Effector memory CD4-positive, alpha-beta T cell (primary cell): ENCODE measurements at regions not wholly inside any gene's neighbourhood (a gene's known extent, or its start where the extent isn't known, plus 50 kb on each side); places are given as distances from the start of the nearest gene placed in this dataset.
A peak's percentile ranks its signal among the peaks of the same experiment; 100 is the strongest.

ENCODE experiments used
- DNase-seq, 3 donors: peaks; one replicate each; pipeline ENCODE4 v3.0.0-alpha.2; 2020
- H3K27ac ChIP-seq: 2 replicates; pipeline ENCODE4 v1.7.0; 2013; ENCODE audit warnings: mild to moderate bottlenecking, low read length, moderate library complexity; ENCODE audit not compliant: insufficient read depth, poor library complexity, severe bottlenecking
- H3K27me3 ChIP-seq: replicated peaks from 2 replicates; pipeline ENCODE4 v1.7.0; 2013; ENCODE audit warnings: mild to moderate bottlenecking, low read length; ENCODE audit not compliant: insufficient read depth, control insufficient read depth, poor library complexity, severe bottlenecking
- H3K36me3 ChIP-seq: 2 replicates; pipeline ENCODE4 v1.7.0; 2013; ENCODE audit warnings: mild to moderate bottlenecking, low read length, moderate library complexity; ENCODE audit not compliant: control insufficient read depth, insufficient read depth
- H3K4me1 ChIP-seq: 2 replicates; pipeline ENCODE4 v1.7.0; 2013; ENCODE audit warnings: low read length, mild to moderate bottlenecking; ENCODE audit not compliant: control insufficient read depth, insufficient read depth, poor library complexity, severe bottlenecking
- H3K4me3 ChIP-seq: 2 replicates; pipeline ENCODE4 v1.7.0; 2013; ENCODE audit warnings: low read length, low read depth, mild to moderate bottlenecking; ENCODE audit not compliant: insufficient read depth, poor library complexity, severe bottlenecking
- H3K9me3 ChIP-seq: 2 replicates; pipeline ENCODE4 v1.7.0; 2013; ENCODE audit warnings: mild to moderate bottlenecking, low read length, moderate library complexity; ENCODE audit not compliant: control insufficient read depth

GRCh38 chr10:33115738-33116719 lies 158.0 kb upstream of the ITGB1 start:
- Histone ChIP-seq H3K27ac (peak overlapping the region; percentile 80), H3K4me3 (peak overlapping the region; percentile 23), H3K36me3 (no peaks in the 10 kb centered on the region), H3K9me3 (no peaks in the 10 kb centered on the region), H3K27me3 (no peaks in the 10 kb centered on the region), H3K4me1 (peaks cover 76% of the 10 kb centered on the region)
- peak in 1 of 3 donors; percentile 29 for DNase-seq

GRCh38 chr10:33114451-33114952 lies 156.5 kb upstream of the ITGB1 start:
- no peak overlapping the region for H3K4me3 ChIP-seq
- H3K4me1 ChIP-seq, result peaks cover 80% of the 10 kb centered on the region
- no peaks in the 10 kb centered on the region for H3K9me3 ChIP-seq
- DNase-seq, result no peak
- H3K27ac ChIP-seq, result peak overlapping the region; percentile 80
- no peaks in the 10 kb centered on the region for H3K36me3 ChIP-seq
- no peaks in the 10 kb centered on the region for H3K27me3 ChIP-seq

GRCh38 chr10:33113466-33113865 lies 155.4 kb upstream of the ITGB1 start:
- peaks cover 83% of the 10 kb centered on the region for H3K4me1 ChIP-seq
- H3K36me3 ChIP-seq, result no peaks in the 10 kb centered on the region
- H3K4me3 ChIP-seq, result peak overlapping the region; percentile 4
- no peak for DNase-seq
- H3K27me3 ChIP-seq, result no peaks in the 10 kb centered on the region
- no peaks in the 10 kb centered on the region for H3K9me3 ChIP-seq
- peak overlapping the region; percentile 80 for H3K27ac ChIP-seq

GRCh38 chr10:33112831-33113455 lies 154.9 kb upstream of the ITGB1 start:
- H3K4me1 ChIP-seq, result peaks cover 83% of the 10 kb centered on the region
- H3K27ac ChIP-seq, result peak overlapping the region; percentile 80

GRCh38 chr10:33111488-33112051 lies 153.5 kb upstream of the ITGB1 start:
- Histone ChIP-seq H3K9me3 (no peaks in the 10 kb centered on the region), H3K36me3 (no peaks in the 10 kb centered on the region), H3K4me1 (peaks cover 75% of the 10 kb centered on the region), H3K4me3 (no peak overlapping the region), H3K27me3 (no peaks in the 10 kb centered on the region), H3K27ac (peak overlapping the region; percentile 74)
- DNase-seq, result no peak

More at GRCh38 chr10:33112831-33113455, 154.9 kb upstream of the ITGB1 start:
- Histone ChIP-seq H3K27me3 (no peaks in the 10 kb centered on the region), H3K36me3 (no peaks in the 10 kb centered on the region), H3K9me3 (no peaks in the 10 kb centered on the region), H3K4me3 (no peak overlapping the region)
- no peak for DNase-seq

- H3K36me3 ChIP-seq, result no peaks in the 10 kb centered on the region
- peaks cover 64% of the 10 kb centered on the region for H3K4me1 ChIP-seq
- DNase-seq, result no peak
- H3K9me3 ChIP-seq, result no peaks in the 10 kb centered on the region
- peak overlapping the region; percentile 74 for H3K27ac ChIP-seq
- no peaks in the 10 kb centered on the region for H3K27me3 ChIP-seq
- H3K4me3 ChIP-seq, result no peak overlapping the region
Observed at GRCh38 chr10:33109788-33110469, 151.9 kb upstream of the ITGB1 start.

- Histone ChIP-seq H3K27me3 (no peaks in the 10 kb centered on the region), H3K4me1 (peaks cover 64% of the 10 kb centered on the region), H3K9me3 (no peaks in the 10 kb centered on the region), H3K27ac (peak overlapping the region; percentile 74), H3K4me3 (no peak overlapping the region), H3K36me3 (no peaks in the 10 kb centered on the region)
- no peak for DNase-seq
Observed at GRCh38 chr10:33109384-33109783, 151.4 kb upstream of the ITGB1 start.

GRCh38 chr10:33107953-33108352 lies 149.9 kb upstream of the ITGB1 start:
- peaks cover 54% of the 10 kb centered on the region for H3K4me1 ChIP-seq
- peak overlapping the region; percentile 74 for H3K27ac ChIP-seq
- DNase-seq, result no peak
- H3K9me3 ChIP-seq, result peaks cover 4% of the 10 kb centered on the region
- H3K4me3 ChIP-seq, result no peak overlapping the region
- no peaks in the 10 kb centered on the region for H3K27me3 ChIP-seq
- no peaks in the 10 kb centered on the region for H3K36me3 ChIP-seq

- no peaks in the 10 kb centered on the region for H3K36me3 ChIP-seq
- H3K27ac ChIP-seq, result no peak overlapping the region
- DNase-seq, result no peak
- H3K4me3 ChIP-seq, result no peak overlapping the region
- peaks cover 54% of the 10 kb centered on the region for H3K4me1 ChIP-seq
- peaks cover 4% of the 10 kb centered on the region for H3K9me3 ChIP-seq
- H3K27me3 ChIP-seq, result no peaks in the 10 kb centered on the region
Observed at GRCh38 chr10:33106767-33107166, 148.7 kb upstream of the ITGB1 start.
